Keratinocyte (primary cell): ENCODE measurements at regions not wholly inside any gene's neighbourhood (a gene's known extent, or its start where the extent isn't known, plus 50 kb on each side); places are given as distances from the start of the nearest gene placed in this dataset.

Source experiments
- EZH2 ChIP-seq: IDR thresholded peaks from one replicate; pipeline ENCODE4 v1.6.1; 2012; ENCODE audit warnings: inconsistent platforms, mild to moderate bottlenecking, low read length, moderate library complexity
- TF ChIP-seq, protein P1 (sequence below), 3 experiments: IDR thresholded peaks in 1 of 3; conservative IDR thresholded peaks in 1 of 3; optimal IDR thresholded peaks in 1 of 3; 2 replicates in 2 of 3; 3 replicates in 1 of 3; pipeline versions ENCODE3 to v1.5.1; 2011; ENCODE audit warnings: low read length in 3 of 3, mild to moderate bottlenecking in 3 of 3, moderate library complexity in 2 of 3, control low read depth in 1 of 3, inconsistent platforms in 1 of 3; ENCODE audit not compliant: insufficient read depth in 2 of 3; ENCODE audit errors: extremely low read depth in 1 of 3

DNA sequence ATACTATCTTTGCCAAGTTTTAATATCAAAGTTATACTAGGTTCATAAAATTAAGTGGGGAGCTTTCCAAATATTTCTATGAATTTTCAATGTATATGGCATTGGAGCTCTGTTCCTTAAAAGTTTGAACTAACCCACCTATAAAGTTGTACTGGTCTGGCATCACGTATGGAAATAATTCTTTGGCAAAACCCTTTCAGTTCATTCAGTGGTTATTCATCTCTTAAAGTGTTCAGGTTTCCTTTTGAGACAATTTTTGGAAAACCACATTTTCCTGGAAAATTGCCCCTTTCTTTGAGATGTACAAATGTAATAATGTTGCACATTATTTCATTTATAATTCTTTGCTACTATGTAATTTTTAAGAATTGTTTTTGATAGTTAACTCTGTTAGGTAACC is 62.5 kb upstream of the INPP5A start:
- TF ChIP-seq, protein P1, sequence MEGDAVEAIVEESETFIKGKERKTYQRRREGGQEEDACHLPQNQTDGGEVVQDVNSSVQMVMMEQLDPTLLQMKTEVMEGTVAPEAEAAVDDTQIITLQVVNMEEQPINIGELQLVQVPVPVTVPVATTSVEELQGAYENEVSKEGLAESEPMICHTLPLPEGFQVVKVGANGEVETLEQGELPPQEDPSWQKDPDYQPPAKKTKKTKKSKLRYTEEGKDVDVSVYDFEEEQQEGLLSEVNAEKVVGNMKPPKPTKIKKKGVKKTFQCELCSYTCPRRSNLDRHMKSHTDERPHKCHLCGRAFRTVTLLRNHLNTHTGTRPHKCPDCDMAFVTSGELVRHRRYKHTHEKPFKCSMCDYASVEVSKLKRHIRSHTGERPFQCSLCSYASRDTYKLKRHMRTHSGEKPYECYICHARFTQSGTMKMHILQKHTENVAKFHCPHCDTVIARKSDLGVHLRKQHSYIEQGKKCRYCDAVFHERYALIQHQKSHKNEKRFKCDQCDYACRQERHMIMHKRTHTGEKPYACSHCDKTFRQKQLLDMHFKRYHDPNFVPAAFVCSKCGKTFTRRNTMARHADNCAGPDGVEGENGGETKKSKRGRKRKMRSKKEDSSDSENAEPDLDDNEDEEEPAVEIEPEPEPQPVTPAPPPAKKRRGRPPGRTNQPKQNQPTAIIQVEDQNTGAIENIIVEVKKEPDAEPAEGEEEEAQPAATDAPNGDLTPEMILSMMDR (optimal IDR thresholded peaks at IDR 0.05 in 1 of 3, IDR thresholded peaks at IDR 0.05 in 1 of 3, conservative IDR thresholded peaks at IDR 0.05 in 1 of 3; ENCODE audit: extremely low read depth in 1 of 3, insufficient read depth in 2 of 3, low read length in 3 of 3): no peak
- TF ChIP-seq EZH2: no peak
